ENCODE measurements at regions not wholly inside any gene's neighbourhood (a gene's known extent, or its start where the extent isn't known, plus 50 kb on each side); places are given as distances from the start of the nearest gene placed in this dataset.

GRCh38 chr22:18731075-18731666, 119.5 kb upstream of the RIMBP3 start:
- no peak for DNase-seq (ENCODE audit: low read depth in 3 of 3, low spot score in 2 of 3)

- peak; percentile 51 to 84 (median 72) for DNase-seq (ENCODE audit: low read depth in 3 of 3, low spot score in 2 of 3)
Measured at GRCh38 chr22:18730410-18730809, 118.7 kb upstream of the RIMBP3 start.

All from right renal cortex interstitium (tissue), 3 donors.